Activated CD4-positive, alpha-beta T cell treated with anti-CD3 and anti-CD28 coated beads, Interleukin-2, amount 10 ng/mL, durations not matched to agents 7 days and 5 days (primary cell): ENCODE measurements at regions not wholly inside any gene's neighbourhood (a gene's known extent, or its start where the extent isn't known, plus 50 kb on each side); places are given as distances from the start of the nearest gene placed in this dataset.

Experiments used
- CTCF ChIA-PET: fragments of 350-600 bp; sonication (Branson Sonifier 250); formaldehyde crosslinking; loops from one replicate; lab custom pipeline; 2021; ENCODE audit warnings: antibody characterized with exemption; lab: Charles Lee
- POLR2A ChIA-PET: fragments of 350-600 bp; sonication (Branson Sonifier 250); formaldehyde crosslinking; loops from one replicate; lab custom pipeline; 2021; ENCODE audit warnings: antibody characterized with exemption; lab: Charles Lee
- DNase-seq: peaks from one replicate; pipeline ENCODE4 v3.0.0-alpha.2; 2020
- H3K27ac Mint-ChIP-seq: one replicate; pipeline ENCODE4 v1.8.0; 2021; ENCODE audit warnings: mild to moderate bottlenecking, moderate library complexity, mixed read lengths
- H3K27me3 Mint-ChIP-seq: one replicate; pipeline ENCODE4 v1.8.0; 2021; ENCODE audit warnings: mixed read lengths
- H3K36me3 Mint-ChIP-seq: one replicate; pipeline ENCODE4 v1.8.0; 2021; ENCODE audit warnings: low read depth, mixed read lengths
- H3K4me1 Mint-ChIP-seq: one replicate; pipeline ENCODE4 v1.8.0; 2021; ENCODE audit warnings: mixed read lengths
- H3K4me3 Mint-ChIP-seq: one replicate; pipeline ENCODE4 v1.8.0; 2021; ENCODE audit warnings: mild to moderate bottlenecking, moderate library complexity, mixed read lengths
- H3K9me3 Mint-ChIP-seq: one replicate; pipeline ENCODE4 v1.8.0; 2021; ENCODE audit warnings: mixed read lengths

GRCh38 chr9:108640230-108640629 lies 215.6 kb downstream of the ACTL7B start:
- no peak for DNase-seq
- Mint-ChIP-seq H3K36me3 (no peaks in the 10 kb centered on the region), H3K4me3 (no peak overlapping the region), H3K27me3 (no peaks in the 10 kb centered on the region), H3K4me1 (no peaks in the 10 kb centered on the region), H3K9me3 (no peaks in the 10 kb centered on the region), H3K27ac (no peak overlapping the region)
- CTCF ChIA-PET, result no interaction called here
- POLR2A ChIA-PET, result no interaction called here

- CTCF ChIA-PET, result no interaction called here
- H3K27ac Mint-ChIP-seq, result no peak overlapping the region
- no peaks in the 10 kb centered on the region for H3K9me3 Mint-ChIP-seq
- no peak overlapping the region for H3K4me3 Mint-ChIP-seq
- no peaks in the 10 kb centered on the region for H3K27me3 Mint-ChIP-seq
- no peak for DNase-seq
- no peaks in the 10 kb centered on the region for H3K36me3 Mint-ChIP-seq
- no peaks in the 10 kb centered on the region for H3K4me1 Mint-ChIP-seq
- POLR2A ChIA-PET, result no interaction called here
Measured at GRCh38 chr9:108639696-108640095, 216.1 kb downstream of the ACTL7B start.

- POLR2A ChIA-PET, result no interaction called here
- no peak overlapping the region for H3K27ac Mint-ChIP-seq
Measured at GRCh38 chr9:108639091-108639490, 216.7 kb downstream of the ACTL7B start.

GRCh38 chr9:108637340-108637739 lies 218.4 kb downstream of the ACTL7B start:
- Mint-ChIP-seq H3K4me3 (no peak overlapping the region), H3K27me3 (no peaks in the 10 kb centered on the region), H3K27ac (no peak overlapping the region), H3K36me3 (no peaks in the 10 kb centered on the region), H3K9me3 (no peaks in the 10 kb centered on the region), H3K4me1 (no peaks in the 10 kb centered on the region)
- no peak for DNase-seq
- ChIA-PET POLR2A (no interaction called here), CTCF (no interaction called here)

More at GRCh38 chr9:108639091-108639490, 216.7 kb downstream of the ACTL7B start:
- H3K36me3 Mint-ChIP-seq, result no peaks in the 10 kb centered on the region
- H3K4me3 Mint-ChIP-seq, result no peak overlapping the region
- no peak for DNase-seq
- CTCF ChIA-PET, result no interaction called here
- no peaks in the 10 kb centered on the region for H3K27me3 Mint-ChIP-seq
- no peaks in the 10 kb centered on the region for H3K9me3 Mint-ChIP-seq
- H3K4me1 Mint-ChIP-seq, result no peaks in the 10 kb centered on the region

- Mint-ChIP-seq H3K36me3 (no peaks in the 10 kb centered on the region), H3K27me3 (no peaks in the 10 kb centered on the region), H3K27ac (no peak overlapping the region), H3K4me1 (no peaks in the 10 kb centered on the region), H3K9me3 (no peaks in the 10 kb centered on the region), H3K4me3 (no peak overlapping the region)
- DNase-seq, result no peak
- CTCF ChIA-PET, result interaction anchor here (0.6 to 1.5 kb wide), 2 partner anchors 14 to 406 kb away, joined by 3 to 5 read pairs; no protein-coding TSS in a partner anchor
- POLR2A ChIA-PET, result no interaction called here
Measured at GRCh38 chr9:108636013-108636412, 219.8 kb downstream of the ACTL7B start.

- H3K4me1 Mint-ChIP-seq, result no peaks in the 10 kb centered on the region
- POLR2A ChIA-PET, result no interaction called here
Measured at GRCh38 chr9:108634672-108635462, 220.9 kb downstream of the ACTL7B start.

GRCh38 chr9:108634204-108634603 lies 221.6 kb downstream of the ACTL7B start:
- Mint-ChIP-seq H3K27ac (no peak overlapping the region), H3K27me3 (no peaks in the 10 kb centered on the region), H3K36me3 (no peaks in the 10 kb centered on the region), H3K9me3 (no peaks in the 10 kb centered on the region), H3K4me1 (no peaks in the 10 kb centered on the region), H3K4me3 (no peak overlapping the region)
- POLR2A ChIA-PET, result no interaction called here
- CTCF ChIA-PET, result no interaction called here
- DNase-seq, result no peak

More at GRCh38 chr9:108634672-108635462, 220.9 kb downstream of the ACTL7B start:
- no peak for DNase-seq
- Mint-ChIP-seq H3K4me3 (no peak overlapping the region), H3K36me3 (no peaks in the 10 kb centered on the region), H3K27ac (no peak overlapping the region), H3K9me3 (no peaks in the 10 kb centered on the region), H3K27me3 (no peaks in the 10 kb centered on the region)
- CTCF ChIA-PET, result interaction anchor here (1.5 kb wide), 1 partner anchor 15 kb away, joined by 5 read pairs; no protein-coding TSS in a partner anchor

- Mint-ChIP-seq H3K4me3 (no peak overlapping the region), H3K36me3 (no peaks in the 10 kb centered on the region), H3K4me1 (no peaks in the 10 kb centered on the region), H3K27me3 (no peaks in the 10 kb centered on the region), H3K9me3 (no peaks in the 10 kb centered on the region), H3K27ac (no peak overlapping the region)
- ChIA-PET CTCF (no interaction called here), POLR2A (no interaction called here)
- DNase-seq, result no peak
Measured at GRCh38 chr9:108631496-108632285, 224.1 kb downstream of the ACTL7B start.

- Mint-ChIP-seq H3K9me3 (no peaks in the 10 kb centered on the region), H3K4me3 (no peak overlapping the region), H3K27ac (no peak overlapping the region), H3K27me3 (no peaks in the 10 kb centered on the region), H3K36me3 (no peaks in the 10 kb centered on the region), H3K4me1 (no peaks in the 10 kb centered on the region)
- CTCF ChIA-PET, result no interaction called here
- DNase-seq, result no peak
- POLR2A ChIA-PET, result no interaction called here
Measured at GRCh38 chr9:108628316-108628715, 227.5 kb downstream of the ACTL7B start.

- ChIA-PET POLR2A (no interaction called here), CTCF (no interaction called here)
- Mint-ChIP-seq H3K27me3 (no peaks in the 10 kb centered on the region), H3K36me3 (no peaks in the 10 kb centered on the region), H3K4me1 (no peaks in the 10 kb centered on the region), H3K9me3 (no peaks in the 10 kb centered on the region), H3K4me3 (no peak overlapping the region), H3K27ac (no peak overlapping the region)
- DNase-seq, result no peak
Measured at GRCh38 chr9:108626743-108627142, 229.0 kb downstream of the ACTL7B start.

GRCh38 chr9:108621991-108622855 lies 233.6 kb downstream of the ACTL7B start:
- no peaks in the 10 kb centered on the region for H3K27me3 Mint-ChIP-seq
- no peak for DNase-seq
- ChIA-PET POLR2A (no interaction called here), CTCF (no interaction called here)
- H3K4me3 Mint-ChIP-seq, result no peak overlapping the region
- H3K36me3 Mint-ChIP-seq, result no peaks in the 10 kb centered on the region
- H3K9me3 Mint-ChIP-seq, result no peaks in the 10 kb centered on the region
- H3K4me1 Mint-ChIP-seq, result no peaks in the 10 kb centered on the region
- H3K27ac Mint-ChIP-seq, result no peak overlapping the region

- no peaks in the 10 kb centered on the region for H3K27me3 Mint-ChIP-seq
- no peak for DNase-seq
- no peaks in the 10 kb centered on the region for H3K9me3 Mint-ChIP-seq
- POLR2A ChIA-PET, result no interaction called here
- CTCF ChIA-PET, result no interaction called here
- no peak overlapping the region for H3K27ac Mint-ChIP-seq
- no peak overlapping the region for H3K4me3 Mint-ChIP-seq
- H3K36me3 Mint-ChIP-seq, result no peaks in the 10 kb centered on the region
- no peaks in the 10 kb centered on the region for H3K4me1 Mint-ChIP-seq
Measured at GRCh38 chr9:108620767-108621166, 235.0 kb downstream of the ACTL7B start.
